HCT116 (cell line): ENCODE measurements at regions not wholly inside any gene's neighbourhood (a gene's known extent, or its start where the extent isn't known, plus 50 kb on each side); places are given as distances from the start of the nearest gene placed in this dataset.

Source experiments
- ATAC-seq: fragments of 200-7000 bp; cut with Tn5 transposase; 2 replicates; pipeline ENCODE4 v1.9.1; 2020; ENCODE audit warnings: mild to moderate bottlenecking, moderate library complexity
- BruUV-seq: library from RNA; stranded (reverse); fragments of 400-500 nt; replicated peaks from 2 replicates; lab custom pipeline; 2021; lab: Mats Ljungman, UMichigan
- CTCF ChIA-PET: fragments of 300-600 bp; sonication (Branson Sonifier 250); formaldehyde crosslinking; loops from one replicate; lab custom pipeline; 2021; ENCODE audit warnings: antibody characterized with exemption; lab: Charles Lee
- POLR2A ChIA-PET: fragments of 300-600, 350-600 bp; sonication (Branson Sonifier 250); formaldehyde crosslinking; loops from one replicate; lab custom pipeline; 2021; ENCODE audit warnings: antibody characterized with exemption; lab: Charles Lee
- RAD21 ChIA-PET, 2 experiments: fragments of 300-600 bp; sonication (Branson Sonifier 250); formaldehyde crosslinking; loops; one replicate each; lab custom pipeline; 2023; ENCODE audit warnings: low total read pairs in 2 of 2; ENCODE audit not compliant: uncharacterized antibody in 2 of 2, unreplicated experiment in 2 of 2, low non-redundant PET in 1 of 2; lab: Charles Lee
- DNase-seq: peaks from one replicate; pipeline ENCODE4 v3.0.0-alpha.2; 2010; ENCODE audit warnings: low read depth, low spot score
- H2AFZ ChIP-seq: fragments of 200-600 bp; shearing (Covaris generic), sonication (generic); 2 replicates; pipeline ENCODE4 v1.6.1; 2017; ENCODE audit warnings: low read depth, mixed run types, mixed read lengths, antibody characterized with exemption, low read length; ENCODE audit not compliant: poor library complexity, severe bottlenecking
- H3K27ac ChIP-seq: 2 replicates; pipeline ENCODE4 v1.5.1; 2012; ENCODE audit warnings: low read depth, low read length
- H3K27me3 ChIP-seq: fragments of 200-600 bp; sonication (generic); 2 replicates; pipeline ENCODE4 v1.6.1; 2016; ENCODE audit warnings: mixed run types, low read length, mixed read lengths; ENCODE audit not compliant: insufficient read depth
- H3K36me3 ChIP-seq, 2 experiments: fragments of 200-500 bp in 1 of 2; fragments of 200-600 bp in 1 of 2; sonication (Bioruptor generic) in 1 of 2; sonication (generic) in 1 of 2; 2 replicates each; pipeline versions ENCODE4 v1.5.1 to v1.6.1; 2014 to 2016; ENCODE audit warnings: low read length in 2 of 2, inconsistent platforms in 1 of 2, mixed read lengths in 1 of 2, mixed run types in 1 of 2; ENCODE audit not compliant: insufficient read depth in 2 of 2, control insufficient read depth in 1 of 2
- H3K4me1 ChIP-seq, 2 experiments: fragments of 200-600 bp in 1 of 2; sonication (generic) in 1 of 2; 2 replicates each; pipeline versions ENCODE4 v1.5.1 to v1.6.1; 2012 to 2017; ENCODE audit warnings: low read length in 2 of 2, inconsistent platforms in 1 of 2, mild to moderate bottlenecking in 1 of 2, mixed read lengths in 1 of 2, mixed run types in 1 of 2, moderate library complexity in 1 of 2; ENCODE audit not compliant: insufficient read depth in 2 of 2, control insufficient read depth in 1 of 2
- H3K4me2 ChIP-seq: fragments of 200-600 bp; sonication (generic); 2 replicates; pipeline ENCODE4 v1.6.1; 2017; ENCODE audit warnings: mixed run types, low read length, mixed read lengths
- H3K4me3 ChIP-seq, 2 experiments: fragments of 200-600 bp in 1 of 2; sonication (generic) in 1 of 2; replicated peaks in 1 of 2; 2 replicates each; pipeline ENCODE4 v1.5.1; 2011 to 2016; ENCODE audit warnings: low read length in 2 of 2, control low read depth in 1 of 2, low read depth in 1 of 2, mild to moderate bottlenecking in 1 of 2, mixed read lengths in 1 of 2, mixed run types in 1 of 2
- H3K79me2 ChIP-seq: fragments of 200-600 bp; sonication (generic); 2 replicates; pipeline ENCODE4 v1.6.1; 2017; ENCODE audit warnings: mild to moderate bottlenecking, mixed run types, low read length, moderate library complexity, mixed read lengths; ENCODE audit not compliant: insufficient read depth
- H3K9ac ChIP-seq: fragments of 200-600 bp; sonication (generic); 2 replicates; pipeline ENCODE4 v1.6.1; 2016; ENCODE audit warnings: low read length, mixed read lengths
- H3K9me2 ChIP-seq: fragments of 200-600 bp; sonication (generic), shearing (Covaris generic); 2 replicates; pipeline ENCODE4 v1.6.1; 2017; ENCODE audit warnings: mixed run types, mild to moderate bottlenecking, moderate library complexity; ENCODE audit not compliant: insufficient read depth
- H3K9me3 ChIP-seq, 2 experiments: fragments of 200-500 bp in 1 of 2; fragments of 200-600 bp in 1 of 2; sonication (Bioruptor generic) in 1 of 2; sonication (generic) in 1 of 2; 2 replicates each; pipeline ENCODE4 v1.6.1; 2014 to 2017; ENCODE audit warnings: low read length in 2 of 2, mixed read lengths in 2 of 2, inconsistent platforms in 1 of 2, low read depth in 1 of 2, mild to moderate bottlenecking in 1 of 2, mixed run types in 1 of 2, moderate library complexity in 1 of 2; ENCODE audit not compliant: control insufficient read depth in 1 of 2, insufficient read depth in 1 of 2
- H4K20me1 ChIP-seq: fragments of 200-600 bp; sonication (generic), shearing (Covaris generic); 2 replicates; pipeline ENCODE4 v1.6.1; 2017; ENCODE audit warnings: mixed run types, mild to moderate bottlenecking, moderate library complexity; ENCODE audit not compliant: insufficient read depth
- CBX3 ChIP-seq: IDR thresholded peaks from 2 replicates; pipeline ENCODE4 v1.6.1; 2012; ENCODE audit warnings: low read depth
- EGR1 ChIP-seq: IDR thresholded peaks from 2 replicates; pipeline ENCODE4 v1.6.1; 2012; ENCODE audit warnings: low read depth
- ELF1 ChIP-seq: IDR thresholded peaks from 2 replicates; pipeline ENCODE4 v1.6.1; 2012; ENCODE audit warnings: low read depth, borderline replicate concordance
- EZH2phosphoT487 ChIP-seq: fragments of 200-600 bp; IDR thresholded peaks from 2 replicates; pipeline ENCODE4 v1.6.1; 2018; ENCODE audit warnings: antibody characterized with exemption, borderline replicate concordance
- FOSL1 ChIP-seq: IDR thresholded peaks from 2 replicates; pipeline ENCODE4 v1.6.1; 2012; ENCODE audit warnings: low read depth
- JUND ChIP-seq: IDR thresholded peaks from 2 replicates; pipeline ENCODE4 v1.6.1; 2012
- POLR2AphosphoS5 ChIP-seq: IDR thresholded peaks from 2 replicates; pipeline ENCODE4 v1.6.1; 2011; ENCODE audit warnings: mild to moderate bottlenecking, low read depth, low read length, moderate library complexity
- REST ChIP-seq: IDR thresholded peaks from 2 replicates; pipeline ENCODE4 v1.6.1; 2012; ENCODE audit warnings: low read depth
- SIN3A ChIP-seq: IDR thresholded peaks from 2 replicates; pipeline ENCODE4 v1.6.1; 2012; ENCODE audit warnings: low read depth
- SRF ChIP-seq: IDR thresholded peaks from 2 replicates; pipeline ENCODE4 v1.6.1; 2012; ENCODE audit warnings: low read depth
- YY1 ChIP-seq: IDR thresholded peaks from 2 replicates; pipeline ENCODE4 v1.6.1; 2011; ENCODE audit warnings: low read length, low read depth, moderate library complexity, mild to moderate bottlenecking; ENCODE audit not compliant: insufficient replicate concordance; ENCODE audit errors: extremely low read depth
- ZFX ChIP-seq: fragments of 450-650 bp; IDR thresholded peaks from 2 replicates; pipeline ENCODE4 v1.6.1; 2017
- intact Hi-C: fragments of 100-400 bp; cut with micrococcal nuclease; formaldehyde crosslinking; loops from 2 replicates; pipeline ENCODE4 v1.10.0; 2022
- TF ChIP-seq, protein P1 (sequence below): IDR thresholded peaks from 2 replicates; pipeline ENCODE4 v1.6.1; 2011; ENCODE audit warnings: mild to moderate bottlenecking, low read length, moderate library complexity; ENCODE audit not compliant: insufficient replicate concordance; ENCODE audit errors: extremely low read depth
- TF ChIP-seq, protein P2 (sequence below): IDR thresholded peaks from 2 replicates; pipeline ENCODE4 v1.6.1; 2012

- Histone ChIP-seq H3K36me3 (no peaks in the 10 kb centered on the region), H3K27ac (no peak overlapping the region), H4K20me1 (no peaks in the 10 kb centered on the region), H2AFZ (no peak overlapping the region), H3K9ac (no peak overlapping the region), H3K9me3 (no peaks in the 10 kb centered on the region), H3K27me3 (no peaks in the 10 kb centered on the region), H3K9me2 (no peaks in the 10 kb centered on the region), H3K4me1 (no peaks in the 10 kb centered on the region), H3K79me2 (no peaks in the 10 kb centered on the region), H3K4me3 (no peak overlapping the region), H3K4me2 (no peak overlapping the region)
- TF ChIP-seq CBX3: no peak
- TF ChIP-seq YY1: no peak
- TF ChIP-seq POLR2AphosphoS5: no peak
- no peak for TF ChIP-seq JUND
- no peak for ATAC-seq
- POLR2A ChIA-PET: no interaction called here
- RAD21 ChIA-PET: no interaction called here
- CTCF ChIA-PET: no interaction called here
- BruUV-seq: no TSS peak
- DNase-seq: no peak
- intact Hi-C loops: no loop called here
Measured at GRCh38 chr2:212832211-212833195, 293.9 kb upstream of the ERBB4 start.

- no TSS peak for BruUV-seq
- ChIA-PET CTCF (no interaction called here), RAD21 (no interaction called here), POLR2A (no interaction called here)
- no peak for DNase-seq
- Histone ChIP-seq H3K4me2 (no peak overlapping the region), H3K79me2 (no peaks in the 10 kb centered on the region), H2AFZ (no peak overlapping the region), H3K9me2 (no peaks in the 10 kb centered on the region), H3K36me3 (no peaks in the 10 kb centered on the region), H3K9ac (no peak overlapping the region), H3K27me3 (no peaks in the 10 kb centered on the region), H3K9me3 (no peaks in the 10 kb centered on the region), H3K4me3 (no peak overlapping the region), H3K27ac (no peak overlapping the region), H3K4me1 (no peaks in the 10 kb centered on the region), H4K20me1 (no peaks in the 10 kb centered on the region)
- TF ChIP-seq SIN3A: no peak
- TF ChIP-seq EZH2phosphoT487: no peak
- no peak for TF ChIP-seq POLR2AphosphoS5
- TF ChIP-seq, protein P1, sequence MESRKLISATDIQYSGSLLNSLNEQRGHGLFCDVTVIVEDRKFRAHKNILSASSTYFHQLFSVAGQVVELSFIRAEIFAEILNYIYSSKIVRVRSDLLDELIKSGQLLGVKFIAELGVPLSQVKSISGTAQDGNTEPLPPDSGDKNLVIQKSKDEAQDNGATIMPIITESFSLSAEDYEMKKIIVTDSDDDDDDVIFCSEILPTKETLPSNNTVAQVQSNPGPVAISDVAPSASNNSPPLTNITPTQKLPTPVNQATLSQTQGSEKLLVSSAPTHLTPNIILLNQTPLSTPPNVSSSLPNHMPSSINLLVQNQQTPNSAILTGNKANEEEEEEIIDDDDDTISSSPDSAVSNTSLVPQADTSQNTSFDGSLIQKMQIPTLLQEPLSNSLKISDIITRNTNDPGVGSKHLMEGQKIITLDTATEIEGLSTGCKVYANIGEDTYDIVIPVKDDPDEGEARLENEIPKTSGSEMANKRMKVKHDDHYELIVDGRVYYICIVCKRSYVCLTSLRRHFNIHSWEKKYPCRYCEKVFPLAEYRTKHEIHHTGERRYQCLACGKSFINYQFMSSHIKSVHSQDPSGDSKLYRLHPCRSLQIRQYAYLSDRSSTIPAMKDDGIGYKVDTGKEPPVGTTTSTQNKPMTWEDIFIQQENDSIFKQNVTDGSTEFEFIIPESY: no peak
- TF ChIP-seq JUND: no peak
- TF ChIP-seq ZFX: no peak
- no peak for TF ChIP-seq EGR1
- TF ChIP-seq REST: no peak
- no peak for TF ChIP-seq FOSL1
- TF ChIP-seq, protein P2, sequence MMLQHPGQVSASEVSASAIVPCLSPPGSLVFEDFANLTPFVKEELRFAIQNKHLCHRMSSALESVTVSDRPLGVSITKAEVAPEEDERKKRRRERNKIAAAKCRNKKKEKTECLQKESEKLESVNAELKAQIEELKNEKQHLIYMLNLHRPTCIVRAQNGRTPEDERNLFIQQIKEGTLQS: no peak
- no peak for TF ChIP-seq SRF
- TF ChIP-seq ELF1: no peak
- intact Hi-C loops: no loop called here
- ATAC-seq: no peak
Measured at GRCh38 chr2:212831671-212832199, 293.1 kb upstream of the ERBB4 start.
